NK-92 (cell line): ENCODE measurements at regions not wholly inside any gene's neighbourhood (a gene's known extent, or its start where the extent isn't known, plus 50 kb on each side); places are given as distances from the start of the nearest gene placed in this dataset.
"Not testable (repeated sequence)": the region's sequence is repeated elsewhere in the genome, so short reads cannot be mapped to it uniquely, and the experiment has no call there.

Experiments used
- DNase-seq: peaks from one replicate; lab custom pipeline; 2025; ENCODE audit not compliant: unreplicated experiment; lab: John Stamatoyannopoulos, UW

DNA sequence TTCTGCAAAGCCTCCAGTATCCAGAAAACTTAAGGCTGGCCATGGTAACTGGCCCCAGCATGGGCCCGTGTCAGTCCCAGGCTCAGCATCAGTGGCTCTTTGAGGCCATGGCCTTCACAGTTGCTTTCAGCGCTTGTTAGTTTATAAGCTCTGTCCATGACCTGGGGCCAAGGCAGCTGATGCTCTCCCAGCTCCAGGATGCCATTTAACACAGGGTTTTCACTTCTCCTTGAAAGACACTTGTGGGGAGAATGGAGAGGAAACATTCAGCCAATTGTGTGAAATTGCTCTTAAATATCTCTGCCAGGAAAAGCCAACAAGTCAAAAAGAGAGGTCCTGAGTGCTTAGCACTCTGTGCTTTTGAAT lies 321.3 kb downstream of the FOXO1 start:
- DNase-seq: no peak

DNA sequence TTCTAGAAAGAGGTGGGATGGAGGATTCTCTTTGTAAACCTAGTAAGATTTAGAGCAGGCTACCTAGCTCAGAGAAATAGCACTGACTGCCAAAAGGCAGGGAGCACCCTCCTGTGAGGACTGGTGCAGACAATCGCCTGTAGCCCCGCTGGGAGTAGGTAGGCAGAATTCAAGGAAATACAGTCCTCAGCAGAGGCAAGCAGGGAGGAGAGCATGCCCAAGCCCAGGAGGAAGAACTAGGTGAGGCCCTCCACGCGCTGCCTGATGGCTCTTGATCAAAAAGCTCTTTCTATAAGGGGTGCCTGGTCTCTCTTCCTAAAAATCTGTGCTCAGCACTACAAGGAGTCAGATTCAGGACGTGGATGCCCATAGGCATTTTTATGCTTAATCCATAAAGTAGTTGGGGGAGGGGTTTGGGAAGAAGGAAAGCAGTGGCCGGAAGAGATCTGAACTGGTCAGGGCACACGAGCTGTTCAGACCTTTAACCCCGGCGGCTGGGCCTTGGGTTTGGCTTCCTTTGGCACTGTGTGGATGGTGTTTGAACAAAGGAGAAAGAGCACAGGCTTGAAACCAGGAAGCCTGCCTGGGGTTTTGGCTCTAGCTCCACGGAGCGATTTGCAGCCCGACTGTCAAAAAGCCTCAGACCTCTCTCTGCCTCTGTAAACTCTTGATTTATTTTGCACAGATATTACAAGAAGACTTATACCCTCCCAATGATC lies 320.6 kb downstream of the FOXO1 start:
- no peak for DNase-seq

DNA sequence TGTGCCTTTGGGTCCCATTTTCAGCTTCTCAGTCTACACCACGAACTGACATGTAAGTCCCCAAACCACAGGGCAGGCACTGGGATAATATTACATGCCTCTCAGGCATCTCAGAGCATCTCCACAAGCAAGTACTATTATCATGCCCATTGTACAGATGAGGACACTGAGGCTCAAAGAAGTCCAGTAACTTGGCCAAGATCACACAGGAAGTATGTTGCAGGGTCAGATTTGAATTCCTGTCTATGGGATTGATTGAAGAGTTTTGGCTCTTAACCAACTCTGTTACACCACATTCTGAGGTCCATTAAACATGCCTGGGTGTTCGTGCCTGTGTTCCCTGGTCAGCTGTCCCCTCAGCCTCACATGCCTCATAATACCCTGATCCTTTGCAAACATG lies 319.8 kb downstream of the FOXO1 start:
- DNase-seq: no peak

DNA sequence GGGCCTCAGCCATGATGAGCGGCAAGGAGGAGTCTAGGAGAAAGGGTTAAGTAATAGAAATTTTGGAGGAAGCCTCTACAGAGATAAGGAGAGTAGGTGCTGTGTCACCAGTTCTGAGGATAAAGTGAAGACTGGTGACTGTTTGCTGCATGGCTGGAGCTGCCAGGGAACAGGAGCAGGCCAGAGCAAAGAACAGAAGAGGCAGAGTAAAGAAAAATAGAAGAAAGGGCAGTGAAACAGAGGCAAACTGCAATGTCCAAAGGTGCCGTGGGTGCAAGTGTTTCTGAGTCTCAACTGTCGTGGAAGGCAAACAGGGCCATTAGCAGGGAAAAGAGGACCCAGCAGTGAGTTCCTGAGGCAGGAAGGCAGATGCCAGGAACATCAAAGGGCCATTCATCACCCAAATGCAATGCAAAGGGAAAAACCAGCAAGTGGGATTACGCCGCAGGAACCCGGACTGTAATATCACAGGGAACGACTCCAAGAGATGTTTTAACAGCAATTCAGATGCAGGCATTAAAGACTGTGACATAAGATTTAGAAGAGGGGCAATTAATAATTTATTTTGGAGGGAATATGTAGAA lies 318.3 kb downstream of the FOXO1 start:
- DNase-seq: no peak

DNA sequence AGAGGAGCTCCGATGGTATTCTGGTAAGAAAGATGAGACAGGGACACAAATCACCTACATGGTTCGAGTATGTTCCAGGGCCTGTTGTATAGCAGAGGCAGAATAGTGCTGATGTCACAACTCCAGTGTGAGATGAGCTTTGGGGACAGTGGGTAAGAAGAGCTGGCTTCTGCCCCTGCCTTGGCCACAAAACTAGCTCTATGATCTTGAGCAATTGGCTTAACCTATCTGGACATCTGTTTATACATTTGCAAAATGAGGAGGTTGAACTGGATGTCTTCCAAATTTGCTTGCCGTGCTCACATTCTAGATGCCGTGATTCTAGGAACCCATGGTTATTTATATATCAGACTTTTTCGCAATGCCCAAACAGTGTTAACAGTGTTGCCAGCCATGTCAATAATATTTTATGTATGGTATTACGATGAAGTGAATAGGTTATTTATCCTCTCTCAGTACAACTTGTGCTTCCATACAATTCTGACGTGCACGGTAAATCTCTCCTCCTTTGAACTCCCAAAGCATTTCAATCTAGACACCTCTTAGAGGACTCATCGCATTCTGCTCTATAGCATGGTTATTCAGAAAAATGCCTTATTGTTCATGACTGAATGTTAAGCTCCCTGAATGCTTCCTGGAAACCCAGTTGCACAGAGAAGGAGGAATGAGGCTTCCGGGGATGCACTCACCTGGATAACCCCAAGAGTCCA lies 316.0 kb downstream of the FOXO1 start:
- no peak for DNase-seq

DNA sequence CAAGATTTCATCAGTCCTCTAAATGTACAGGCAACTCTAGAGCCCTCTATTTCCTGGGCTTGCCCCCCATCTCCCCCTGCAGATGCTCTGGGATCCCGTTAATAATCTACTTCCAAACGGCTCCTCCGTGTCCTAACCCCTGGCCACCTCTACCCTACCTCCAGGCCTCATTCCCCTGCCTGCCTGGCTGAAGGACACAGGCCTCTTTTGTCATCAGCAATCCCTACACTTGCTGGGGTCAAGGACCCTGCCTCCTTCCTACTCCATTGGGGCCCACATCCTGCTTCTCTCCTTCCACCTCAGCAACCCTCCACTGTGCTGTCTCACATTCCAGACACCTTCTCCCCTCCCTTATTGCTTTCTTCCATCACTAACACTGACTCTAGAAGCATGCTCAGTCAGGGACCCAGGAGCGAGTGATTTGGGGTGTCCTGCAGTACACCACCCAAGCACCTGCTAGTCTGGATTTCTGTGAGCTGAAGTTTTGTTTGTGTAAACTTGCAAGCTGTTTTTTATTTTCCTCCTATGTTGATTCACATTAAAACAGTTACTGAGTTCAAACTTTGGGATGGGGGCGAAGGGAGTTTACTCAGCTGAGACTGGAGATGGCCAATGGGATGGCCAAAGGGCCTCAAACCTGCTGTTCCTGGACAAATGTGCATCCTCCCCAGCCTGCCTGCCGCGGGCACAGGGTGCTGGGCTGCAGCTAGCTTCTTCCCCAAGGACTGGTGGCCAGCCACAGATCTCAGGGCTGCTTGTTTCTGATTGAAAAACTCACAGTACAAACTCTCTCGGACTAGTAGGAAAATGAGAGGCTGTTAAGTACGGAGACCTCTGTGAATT lies 314.7 kb downstream of the FOXO1 start:
- DNase-seq: no peak

DNA sequence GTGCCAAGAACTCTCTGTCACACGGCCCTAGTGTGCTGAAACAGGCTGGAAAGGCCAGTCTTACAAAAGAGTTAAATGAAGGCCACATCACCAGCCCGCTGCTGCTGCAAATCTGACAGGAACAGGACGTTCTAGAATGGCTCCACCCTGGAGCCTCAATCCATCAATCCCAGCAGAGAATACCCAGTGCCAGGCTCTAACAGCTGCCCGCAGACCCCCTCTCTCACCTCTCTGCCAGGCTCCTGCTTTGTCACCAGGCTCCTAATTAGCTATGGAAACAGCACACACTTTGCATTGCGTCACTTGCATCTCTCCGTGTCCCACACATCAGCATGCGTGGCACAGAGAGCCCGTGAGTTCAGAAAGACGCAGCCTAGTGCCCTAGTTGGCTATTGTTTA lies 314.1 kb downstream of the FOXO1 start:
- no peak for DNase-seq

DNA sequence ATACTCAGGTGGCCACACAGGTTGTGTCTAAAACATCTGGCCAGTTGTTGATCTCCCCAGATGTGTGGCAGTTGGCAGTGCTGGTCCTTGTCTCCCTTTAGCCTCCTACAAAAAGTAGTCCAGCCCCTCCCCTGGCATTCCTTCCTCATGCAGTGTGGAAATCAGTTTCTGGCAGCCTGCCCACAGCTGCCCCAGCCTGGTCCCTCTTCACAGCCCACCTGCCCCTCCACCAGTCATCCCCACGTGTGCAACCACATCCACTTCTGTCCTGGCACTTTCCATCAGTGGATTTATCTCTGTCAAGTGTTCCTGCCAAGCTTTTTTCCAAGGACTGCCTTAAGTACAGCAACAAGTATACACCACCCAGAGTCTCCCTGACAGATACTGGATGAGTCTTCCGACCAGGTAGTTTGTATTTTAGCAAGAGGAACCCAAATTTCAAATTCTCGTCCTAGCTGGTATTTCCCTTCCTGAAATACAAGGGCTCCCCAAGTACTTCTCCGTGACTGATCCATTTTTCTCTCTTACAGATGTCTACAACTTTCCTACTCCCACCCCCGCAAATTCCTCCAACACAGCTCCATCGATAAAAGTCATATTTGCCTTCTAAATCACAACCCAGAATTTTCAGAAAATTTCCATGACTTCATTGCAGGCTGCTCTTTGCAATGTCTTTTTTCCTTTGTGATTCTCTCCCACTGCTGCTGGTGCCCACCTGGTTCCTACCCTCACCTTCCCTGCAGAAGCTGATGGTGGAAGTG lies 313.5 kb downstream of the FOXO1 start:
- DNase-seq: no peak

DNA sequence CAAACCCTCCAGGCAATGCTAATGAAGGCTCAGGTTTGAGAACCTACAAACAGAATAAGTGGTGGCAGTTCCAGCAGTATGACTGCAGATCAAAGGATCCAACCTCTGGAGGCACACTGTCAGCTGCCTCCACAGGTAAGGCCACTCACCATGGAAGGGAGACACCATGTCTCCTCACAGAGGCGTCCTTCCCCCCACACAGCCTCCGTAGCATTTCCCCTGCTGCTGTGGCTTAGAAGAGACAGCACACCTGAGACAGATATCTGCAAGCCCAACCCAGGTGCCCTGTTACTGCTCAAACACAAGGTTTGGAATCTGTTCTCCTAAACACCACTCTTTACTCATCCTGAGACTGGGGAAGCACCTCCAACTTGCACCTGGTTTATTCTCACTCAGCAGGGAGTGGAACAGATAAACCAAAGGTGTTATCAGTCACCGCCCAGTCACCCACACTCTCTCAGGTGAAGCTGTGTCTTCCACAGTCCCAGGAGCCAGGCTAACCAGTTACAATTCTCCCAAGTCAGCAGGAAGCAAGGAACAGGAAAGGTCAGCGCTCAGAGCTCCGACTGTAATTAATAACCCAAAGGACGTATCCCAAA lies 311.2 kb downstream of the FOXO1 start:
- DNase-seq: no peak

DNA sequence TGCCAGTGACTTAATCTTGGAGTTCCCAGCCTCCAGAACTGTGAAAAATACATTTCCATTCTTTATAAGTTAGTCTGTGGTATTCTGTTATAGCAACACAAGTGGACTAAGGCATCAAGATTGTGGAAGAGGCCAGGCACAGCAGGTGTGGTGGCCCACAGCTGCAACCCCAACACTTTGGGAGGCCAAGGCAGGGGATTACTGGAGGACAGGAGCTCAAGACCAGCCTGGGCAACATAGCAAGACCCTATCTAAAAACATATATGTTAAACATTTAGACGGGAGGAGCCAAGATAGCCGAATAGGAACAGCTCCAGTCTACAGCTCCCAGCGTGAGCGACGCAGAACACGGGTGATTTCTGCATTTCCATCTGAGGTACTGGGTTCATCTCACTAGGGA lies 310.4 kb downstream of the FOXO1 start:
- DNase-seq: no peak

DNA sequence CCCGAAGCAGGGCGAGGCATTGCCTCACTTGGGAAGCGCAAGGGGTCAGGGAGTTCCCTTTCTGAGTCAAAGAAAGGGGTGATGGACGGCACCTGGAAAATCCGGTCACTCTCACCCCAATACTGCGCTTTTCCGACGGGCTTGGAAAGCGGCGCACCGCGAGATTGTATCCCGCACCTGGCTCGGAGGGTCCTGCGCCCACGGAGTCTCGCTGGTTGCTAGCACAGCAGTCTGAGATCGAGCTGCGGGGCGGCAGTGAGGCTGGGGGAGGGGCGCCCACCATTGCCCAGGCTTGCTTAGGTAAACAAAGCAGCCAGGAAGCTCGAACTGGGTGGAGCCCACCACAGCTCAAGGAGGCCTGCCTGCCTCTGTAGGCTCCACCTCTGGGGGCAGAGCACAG lies 310.0 kb downstream of the FOXO1 start:
- DNase-seq: not testable (repeated sequence)

DNA sequence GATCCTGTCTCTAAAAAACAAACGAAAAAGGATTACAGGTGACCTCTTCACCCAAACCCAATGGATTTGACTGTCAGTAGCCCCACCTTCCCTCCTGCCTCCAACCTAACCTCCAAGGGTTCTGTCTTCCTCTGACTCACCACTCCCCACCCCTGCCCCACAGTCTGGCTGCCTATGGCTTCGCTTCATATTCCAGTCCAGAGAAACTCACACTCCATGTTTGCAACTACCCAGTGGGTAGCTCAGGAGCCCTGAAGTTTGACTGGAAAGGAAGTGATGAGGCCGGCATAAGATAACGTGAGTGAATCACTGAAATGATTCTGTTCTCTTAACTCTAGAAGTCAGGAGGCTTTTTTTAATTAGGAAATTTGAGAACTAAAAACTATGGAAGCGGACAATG lies 303.9 kb downstream of the FOXO1 start:
- DNase-seq: no peak

DNA sequence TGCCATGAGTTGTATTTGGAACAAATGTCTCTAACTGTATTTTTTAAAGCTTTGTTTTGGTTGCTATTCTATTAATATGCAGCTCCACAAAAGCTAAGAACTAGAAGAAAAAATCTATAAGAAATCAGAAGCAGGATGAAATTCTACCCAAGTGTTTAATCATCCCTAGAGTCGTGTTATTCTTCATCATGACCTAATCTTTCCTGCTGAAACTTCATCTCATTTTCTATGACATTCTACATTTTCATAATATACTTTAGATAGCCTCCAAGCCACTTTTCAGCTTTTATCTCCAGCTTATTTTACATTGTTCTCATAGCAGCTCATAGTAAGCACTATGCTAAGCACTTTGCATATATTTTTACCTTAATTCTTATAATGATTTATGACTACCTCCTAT lies 302.8 kb downstream of the FOXO1 start:
- no peak for DNase-seq

DNA sequence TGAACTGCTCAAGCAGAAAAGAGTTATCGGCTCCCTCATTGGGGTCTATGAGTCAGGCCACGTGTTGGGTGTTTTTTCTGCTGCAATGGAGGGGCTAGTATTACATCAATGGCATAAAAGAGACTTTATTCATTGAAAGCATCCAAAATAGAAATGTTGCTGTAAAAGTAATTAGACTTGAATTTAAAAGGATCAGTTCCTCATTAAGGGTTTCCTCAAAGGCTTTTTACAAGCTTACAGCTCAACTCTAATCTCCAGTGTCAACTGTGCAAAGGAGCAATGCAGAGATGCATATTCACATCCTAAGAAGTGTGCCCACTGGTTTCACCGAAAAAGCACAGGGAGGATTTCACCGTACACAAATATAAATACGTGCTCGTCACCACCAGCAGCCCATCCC lies 300.3 kb downstream of the FOXO1 start:
- no peak for DNase-seq

DNA sequence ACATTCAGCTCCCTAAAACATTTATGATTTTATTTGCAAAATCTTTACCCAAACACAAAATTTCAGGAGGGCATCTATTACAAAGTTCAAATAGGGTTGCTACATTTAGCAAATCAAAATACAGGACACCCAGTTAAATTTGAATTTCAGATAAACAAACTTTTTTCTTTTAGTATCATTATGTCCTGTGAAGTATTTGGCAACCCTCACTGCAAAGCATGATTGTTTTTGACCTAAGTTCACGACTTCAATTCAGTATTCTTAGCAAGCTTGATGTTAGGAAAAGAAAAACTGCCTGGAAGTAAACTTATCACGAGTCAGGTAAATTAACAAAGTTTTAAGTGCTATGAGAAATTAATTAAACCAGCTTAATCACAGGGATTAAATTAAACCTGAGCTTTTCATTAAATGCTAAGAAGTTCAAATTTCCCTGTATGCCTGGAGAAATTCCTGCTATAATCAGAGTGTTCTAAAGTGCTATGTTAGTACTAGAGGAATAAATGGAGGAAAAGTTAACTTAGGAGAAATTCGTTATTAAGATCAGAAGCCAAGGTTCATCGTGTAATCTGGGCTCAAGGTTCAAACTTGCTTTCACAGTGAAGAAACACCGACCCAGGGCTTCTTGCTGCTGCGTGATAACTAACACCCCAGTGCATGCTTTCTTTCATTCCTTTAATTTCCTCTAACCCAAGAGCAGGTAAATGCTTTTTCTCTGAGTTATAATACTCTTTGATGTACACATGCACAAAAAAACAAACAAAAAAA lies 298.1 kb downstream of the FOXO1 start:
- no peak for DNase-seq

DNA sequence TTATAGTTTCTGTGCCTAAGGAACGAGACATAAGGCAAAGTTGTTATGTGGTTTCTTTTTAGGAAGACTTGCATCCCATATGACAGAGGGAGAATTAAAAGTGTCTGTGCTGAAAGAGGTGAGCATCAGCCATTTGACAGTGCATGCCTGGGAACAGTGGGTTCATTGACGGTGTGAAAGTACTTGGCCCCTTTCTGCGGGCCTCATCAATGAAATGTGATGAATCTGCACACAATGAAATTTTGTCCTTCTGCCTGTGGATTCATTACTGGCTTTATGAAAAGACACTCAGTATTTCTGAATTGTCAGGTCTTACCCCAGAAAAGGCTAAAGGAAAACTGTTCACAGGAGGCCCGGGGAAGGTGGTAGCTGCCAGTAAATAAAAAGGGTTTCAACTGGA lies 295.8 kb downstream of the FOXO1 start:
- no peak for DNase-seq

DNA sequence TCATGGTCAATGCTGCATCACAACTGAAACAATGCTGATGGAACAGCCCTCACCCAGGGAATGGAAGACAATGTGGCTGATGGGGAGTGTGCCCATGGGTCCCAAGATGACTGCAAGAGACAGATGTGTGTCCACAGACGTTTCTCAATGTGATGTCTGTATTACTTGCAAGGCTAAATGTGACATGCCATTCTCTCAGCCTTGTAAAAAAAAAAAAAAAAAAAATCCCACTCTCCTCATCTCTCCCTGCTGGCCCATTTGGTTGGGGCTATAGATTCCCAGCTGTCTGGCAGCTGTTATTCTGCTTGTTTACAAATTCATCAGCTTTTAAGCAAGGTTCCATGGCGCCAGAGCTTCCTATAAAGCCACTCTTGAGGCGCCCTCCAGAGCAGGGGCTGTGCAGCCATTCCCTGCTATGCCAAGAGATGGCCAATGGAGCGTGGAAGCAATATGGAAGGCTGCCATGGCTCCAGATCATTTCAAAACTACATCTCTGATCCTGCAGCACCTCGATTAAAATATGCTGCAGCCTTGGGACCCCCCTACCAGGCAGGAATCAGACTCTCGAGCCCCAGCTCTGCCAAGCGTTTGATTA lies 294.8 kb downstream of the FOXO1 start:
- DNase-seq: no peak

DNA sequence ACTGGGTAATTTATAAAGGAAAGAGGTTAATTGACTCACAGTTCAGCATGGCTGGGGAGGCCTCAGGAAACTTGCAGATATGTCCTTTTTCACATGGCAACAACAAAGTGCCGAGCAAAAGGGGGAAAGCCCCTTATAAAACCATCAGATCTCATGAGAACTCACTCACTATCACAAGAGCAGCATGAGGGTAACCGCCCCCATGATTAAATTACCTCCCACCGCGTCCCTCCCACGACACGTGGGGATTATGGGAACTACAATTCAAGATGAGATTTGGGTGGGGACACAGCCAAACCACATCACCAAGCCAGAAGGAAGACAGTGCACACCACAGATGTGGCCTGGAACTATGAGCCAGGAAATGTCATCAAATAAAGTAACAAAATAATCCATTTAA lies 292.8 kb downstream of the FOXO1 start:
- DNase-seq: not testable (repeated sequence)

DNA sequence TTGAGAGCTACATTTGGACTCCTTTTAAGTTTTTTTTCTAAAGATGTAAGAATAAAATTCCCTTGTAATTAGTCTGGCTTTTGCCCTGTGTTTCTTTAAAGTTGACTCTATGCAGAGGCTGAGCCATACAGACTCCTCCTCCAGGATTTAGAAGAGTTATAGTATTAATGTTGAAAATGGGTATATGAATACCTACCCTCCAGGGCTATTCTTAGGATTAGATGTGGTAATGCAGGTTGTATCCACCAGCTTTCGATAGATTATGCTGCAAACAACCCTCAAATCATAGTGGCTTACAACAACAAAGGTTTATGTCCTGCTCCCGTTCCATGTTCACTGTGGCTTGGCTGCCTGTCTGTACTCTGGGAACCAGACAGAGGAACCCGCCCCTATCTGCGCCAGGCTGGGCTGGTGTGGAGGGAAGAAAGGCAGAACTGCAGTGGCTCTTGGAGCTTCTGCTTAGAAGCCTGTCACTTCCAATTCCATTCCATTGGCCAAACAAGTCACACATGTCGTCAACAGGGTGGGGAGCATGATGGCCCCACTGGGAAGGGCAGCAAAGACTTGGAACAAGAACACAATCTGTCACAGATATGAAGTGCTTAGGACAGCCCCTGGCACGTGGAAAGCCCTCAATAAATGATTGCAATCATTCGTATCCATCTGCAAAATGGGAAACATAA lies 290.8 kb downstream of the FOXO1 start:
- no peak for DNase-seq
